Hepatocyte (in vitro differentiated cells): ENCODE measurements at regions not wholly inside any gene's neighbourhood (a gene's known extent, or its start where the extent isn't known, plus 50 kb on each side); places are given as distances from the start of the nearest gene placed in this dataset.

ENCODE experiments used
- CTCF ChIP-seq: fragments of 200-600 bp; sonication (generic); IDR thresholded peaks from 2 replicates; pipeline ENCODE4 v1.5.1; 2016; ENCODE audit warnings: antibody characterized with exemption, mild to moderate bottlenecking; ENCODE audit not compliant: poor library complexity
- EZH2 ChIP-seq: fragments of 200-600 bp; sonication (generic); IDR thresholded peaks from 2 replicates; pipeline ENCODE4 v1.6.1; 2016; ENCODE audit warnings: antibody characterized with exemption, mild to moderate bottlenecking, borderline replicate concordance
- EZH2phosphoT487 ChIP-seq: fragments of 200-600 bp; sonication (generic); IDR thresholded peaks from one replicate; pipeline ENCODE4 v1.6.1; 2018; ENCODE audit warnings: antibody characterized with exemption, mild to moderate bottlenecking, low read depth, moderate library complexity; ENCODE audit not compliant: unreplicated experiment, severe bottlenecking

GRCh38 chr6:144601221-144601620 lies 316.1 kb downstream of the UTRN start:
- TF ChIP-seq CTCF (no peak), EZH2 (no peak), EZH2phosphoT487 (no peak)
